K562 (cell line): ENCODE measurements at regions not wholly inside any gene's neighbourhood (a gene's known extent, or its start where the extent isn't known, plus 50 kb on each side); places are given as distances from the start of the nearest gene placed in this dataset.

Experiments
- ATAC-seq: fragments of 200-7000 bp; cut with Tn5 transposase; 3 replicates; pipeline ENCODE4 v1.9.1; 2020; ENCODE audit warnings: moderate library complexity
- BruUV-seq: library from RNA; stranded (reverse); fragments of 400-500 nt; replicated peaks from 2 replicates; lab custom pipeline; 2021; lab: Mats Ljungman, UMichigan
- CTCF ChIA-PET: fragments of 300-600 bp; formaldehyde crosslinking; extraction: SDS; loops from one replicate; lab custom pipeline; 2021; ENCODE audit warnings: low intra/inter-chr PET ratio; lab: Yijun Ruan, JAX
- POLR2A ChIA-PET: fragments of 300-600, 350-650 bp; sonication (Branson Sonifier 250); formaldehyde crosslinking; extraction: SDS; loops from one replicate; lab custom pipeline; 2021; ENCODE audit warnings: antibody characterized with exemption, inconsistent platforms; lab: Yijun Ruan, JAX
- DNase-seq, 4 experiments: peaks; one replicate each; pipeline versions ENCODE4 v3.0.0 to v3.0.0-alpha.2; 2011 to 2018; ENCODE audit warnings: low spot score in 3 of 4, mixed read lengths in 3 of 4; ENCODE audit errors: extremely low read depth in 1 of 4
- FAIRE-seq: peaks from 2 replicates; lab custom pipeline; 2011; peaks lifted over from hg19 to GRCh38; lab: Jason Lieb, UNC
- H2AFZ ChIP-seq: 2 replicates; pipeline ENCODE4 v1.6.0; 2011; ENCODE audit warnings: low read depth, low read length, control low read depth, inconsistent platforms
- H3K27ac ChIP-seq: fragments of 200-600 bp; 3 replicates; pipeline ENCODE4 v1.8.0; 2011; ENCODE audit warnings: low read depth, mild to moderate bottlenecking, control low read depth, inconsistent platforms, low read length, moderate library complexity, mixed read lengths; ENCODE audit errors: extremely low read depth
- H3K27me3 ChIP-seq, 2 experiments: fragments of 300-600 bp in 1 of 2; 2 replicates in 1 of 2; 3 replicates in 1 of 2; pipeline versions ENCODE4 v1.6.0 to v1.8.0; 2011; ENCODE audit warnings: inconsistent platforms in 2 of 2, low read length in 2 of 2, mild to moderate bottlenecking in 1 of 2, mixed read lengths in 1 of 2, moderate library complexity in 1 of 2; ENCODE audit not compliant: control insufficient read depth in 2 of 2, insufficient read depth in 2 of 2
- H3K36me3 ChIP-seq: fragments of 300-600 bp; 3 replicates; pipeline ENCODE4 v1.8.0; 2011; ENCODE audit warnings: mild to moderate bottlenecking, low read length, inconsistent platforms; ENCODE audit not compliant: control insufficient read depth, insufficient read depth
- H3K4me1 ChIP-seq, 2 experiments: fragments of 200-600 bp in 1 of 2; replicated peaks in 1 of 2; 2 replicates in 1 of 2; 3 replicates in 1 of 2; pipeline versions ENCODE4 v1.5.1 to v1.8.0; 2011; ENCODE audit warnings: inconsistent platforms in 2 of 2, low read length in 2 of 2, mild to moderate bottlenecking in 1 of 2, mixed read lengths in 1 of 2, moderate library complexity in 1 of 2; ENCODE audit not compliant: control insufficient read depth in 2 of 2, insufficient read depth in 2 of 2
- H3K4me2 ChIP-seq: 2 replicates; pipeline ENCODE4 v1.6.1; 2011; ENCODE audit warnings: low read length, control low read depth, inconsistent platforms, mixed read lengths; ENCODE audit not compliant: insufficient read depth
- H3K4me3 ChIP-seq: fragments of 200-600 bp; sonication (generic), shearing (Covaris generic); 2 replicates; pipeline ENCODE4 v1.5.1; 2016; ENCODE audit warnings: control low read depth, inconsistent platforms
- H3K79me2 ChIP-seq: fragments of 200-600 bp; 3 replicates; pipeline ENCODE4 v1.8.0; 2011; ENCODE audit warnings: low read length, inconsistent platforms; ENCODE audit not compliant: control insufficient read depth, insufficient read depth
- H3K9ac ChIP-seq, 2 experiments: 2 replicates each; pipeline versions ENCODE4 v1.6.0 to v1.6.1; 2011; ENCODE audit warnings: low read depth in 2 of 2, low read length in 2 of 2, control low read depth in 1 of 2, inconsistent platforms in 1 of 2, mild to moderate bottlenecking in 1 of 2, mixed read lengths in 1 of 2; ENCODE audit not compliant: insufficient read depth in 1 of 2
- H3K9me1 ChIP-seq: one replicate; pipeline ENCODE4 v1.6.0; 2011; ENCODE audit warnings: inconsistent platforms, mild to moderate bottlenecking, low read length, moderate library complexity; ENCODE audit not compliant: control insufficient read depth, insufficient read depth
- H3K9me3 ChIP-seq: replicated peaks from 2 replicates; pipeline ENCODE4 v1.5.1; 2011; ENCODE audit warnings: low read depth, low read length, inconsistent platforms; ENCODE audit not compliant: control insufficient read depth, insufficient read depth
- H4K20me1 ChIP-seq: replicated peaks from 2 replicates; pipeline ENCODE4 v1.6.1; 2011; ENCODE audit warnings: low read length, inconsistent platforms, mixed read lengths; ENCODE audit not compliant: control insufficient read depth, insufficient read depth
- ATF4 ChIP-seq: fragments of 450-650 bp; formaldehyde crosslinking; IDR thresholded peaks from 2 replicates; pipeline ENCODE4 v1.4.0; 2022; ENCODE audit warnings: mild to moderate bottlenecking, moderate library complexity
- BCL6 ChIP-seq: fragments of 250-450 bp; sonication (Bioruptor Pico); IDR thresholded peaks from 2 replicates; pipeline ENCODE4 v1.4.0; 2020
- CHCHD3 ChIP-seq: fragments of 250-450 bp; sonication (Bioruptor Pico); IDR thresholded peaks from 2 replicates; pipeline ENCODE4 v2.1.2; 2022; ENCODE audit warnings: mild to moderate bottlenecking
- DEAF1 ChIP-seq: fragments of 450-650 bp; formaldehyde crosslinking; IDR thresholded peaks from 2 replicates; pipeline ENCODE4 v1.4.0; 2020; ENCODE audit warnings: mild to moderate bottlenecking, moderate library complexity
- GABPA ChIP-seq: fragments of 200-800 bp; sonication (Bioruptor generic); conservative IDR thresholded peaks from 2 replicates; pipeline ENCODE4 v1.6.1; 2016; ENCODE audit warnings: low read depth, missing genetic modification characterization, missing compliant biosample characterization
- HDAC2 ChIP-seq: fragments of 450-650 bp; IDR thresholded peaks from 2 replicates; pipeline ENCODE4 v1.6.1; 2016; ENCODE audit warnings: mild to moderate bottlenecking
- HNRNPLL ChIP-seq: fragments of 200-400 bp; formaldehyde crosslinking; IDR thresholded peaks from 2 replicates; pipeline ENCODE4 v1.6.1; 2017; ENCODE audit warnings: low read length, low read depth, mild to moderate bottlenecking; ENCODE audit not compliant: poor library complexity, severe bottlenecking
- IRF2 ChIP-seq: sonication (generic); formaldehyde crosslinking; IDR thresholded peaks from 2 replicates; pipeline ENCODE4 v1.8.1; 2022; ENCODE audit warnings: mild to moderate bottlenecking, missing genetic modification reagents
- MAFF ChIP-seq: IDR thresholded peaks from 2 replicates; pipeline ENCODE4 v1.6.1; 2012; ENCODE audit warnings: low read length, improper control_type of control experiment
- SMARCA4 ChIP-seq: fragments of 450-650 bp; IDR thresholded peaks from 2 replicates; pipeline ENCODE4 v1.6.1; 2016
- STAT6 ChIP-seq: sonication (generic); formaldehyde crosslinking; IDR thresholded peaks from 2 replicates; pipeline ENCODE4 v1.8.1; 2023; ENCODE audit warnings: mild to moderate bottlenecking, missing genetic modification reagents
- WHSC1 ChIP-seq: IDR thresholded peaks from one replicate; pipeline ENCODE4 v1.6.1; 2012; ENCODE audit warnings: low read length, control low read depth, inconsistent platforms
- ZBTB8A ChIP-seq: fragments of 450-650 bp; IDR thresholded peaks from 2 replicates; pipeline ENCODE4 v1.6.1; 2018; ENCODE audit warnings: mild to moderate bottlenecking, moderate library complexity; ENCODE audit not compliant: partially characterized antibody
- ZC3H8 ChIP-seq: fragments of 450-650 bp; IDR thresholded peaks from 2 replicates; pipeline ENCODE4 v1.6.1; 2017
- ZNF766 ChIP-seq: fragments of 200-800 bp; sonication (Bioruptor generic); conservative IDR thresholded peaks from 2 replicates; pipeline ENCODE4 v1.6.1; 2016; ENCODE audit warnings: missing genetic modification characterization, missing compliant biosample characterization
- ZNF785 ChIP-seq: fragments of 250-450 bp; sonication (Bioruptor Pico); IDR thresholded peaks from 2 replicates; pipeline ENCODE4 v1.4.0; 2020; ENCODE audit warnings: mild to moderate bottlenecking
- WGBS: fragments of 100-300 bp; shearing (Covaris generic); methylation state at CpG from one replicate; pipeline ENCODE4 v1.1.6; 2016; ENCODE audit warnings: low coverage, mixed read lengths; ENCODE audit not compliant: insufficient coverage; ENCODE audit errors: missing lambda C conversion rate; 5-methylcytosine and 5-hydroxymethylcytosine counted together
- in situ Hi-C: fragments of 300-500 bp; cut with MboI; formaldehyde crosslinking; loops from 4 replicates; pipeline ENCODE4 v1.15.0; 2018; ENCODE audit warnings: inconsistent platforms, mixed read lengths
- intact Hi-C: fragments of 100-400 bp; cut with micrococcal nuclease; formaldehyde crosslinking; loops from 2 replicates; pipeline ENCODE4 v1.14.2; 2022

- H3K36me3 ChIP-seq = no peaks in the 10 kb centered on the region
- H2AFZ ChIP-seq = no peak overlapping the region
- TF ChIP-seq ZNF785 (CRISPR knock-in tag) (no peak), CHCHD3 (CRISPR knock-in tag) (no peak), STAT6 (CRISPR knock-in tag) (no peak), DEAF1 (CRISPR knock-in tag) (no peak), MAFF (no peak), IRF2 (CRISPR knock-in tag) (no peak), HDAC2 (no peak), BCL6 (no peak), SMARCA4 (no peak), WHSC1 (no peak), ZBTB8A (no peak), ATF4 (CRISPR knock-in tag) (no peak), ZNF766 (CRISPR knock-in tag) (no peak), ZC3H8 (no peak), HNRNPLL (no peak), GABPA (tag) (no peak)
- intact Hi-C loops = loop anchor here (5.0 kb wide), 1 partner anchor 48 kb away; no protein-coding TSS in a partner anchor
- no peaks in the 10 kb centered on the region for H3K27me3 ChIP-seq
- H3K9me3 ChIP-seq = no peaks in the 10 kb centered on the region
- H3K27ac ChIP-seq = no peak overlapping the region
- FAIRE-seq = no peak
- CTCF ChIA-PET = no interaction called here
- WGBS = 65% methylated on average over 6 of the region's 6 CpGs
- in situ Hi-C loops = no loop called here
- DNase-seq = no peak
- no peaks in the 10 kb centered on the region for H4K20me1 ChIP-seq
- POLR2A ChIA-PET = interaction anchor here (0.6 kb wide), 1 partner anchor 1066 kb away, joined by 3 read pairs; the partner anchor contains the start of gene N4BP2L1
- no peaks in the 10 kb centered on the region for H3K9me1 ChIP-seq
- no TSS peak for BruUV-seq
- no peaks in the 10 kb centered on the region for H3K79me2 ChIP-seq
- no peak for ATAC-seq
- H3K4me3 ChIP-seq = no peak overlapping the region
- H3K9ac ChIP-seq = no peak overlapping the region
- H3K4me2 ChIP-seq = no peak overlapping the region
- peaks cover 0 to 3% of the 10 kb centered on the region in 2 experiments; a peak in 1 of 5 replicates for H3K4me1 ChIP-seq
Measured at GRCh38 chr13:33493672-33494365, 208.3 kb upstream of the STARD13 start.
